ENCODE measurements at regions not wholly inside any gene's neighbourhood (a gene's known extent, or its start where the extent isn't known, plus 50 kb on each side); places are given as distances from the start of the nearest gene placed in this dataset.

DNA sequence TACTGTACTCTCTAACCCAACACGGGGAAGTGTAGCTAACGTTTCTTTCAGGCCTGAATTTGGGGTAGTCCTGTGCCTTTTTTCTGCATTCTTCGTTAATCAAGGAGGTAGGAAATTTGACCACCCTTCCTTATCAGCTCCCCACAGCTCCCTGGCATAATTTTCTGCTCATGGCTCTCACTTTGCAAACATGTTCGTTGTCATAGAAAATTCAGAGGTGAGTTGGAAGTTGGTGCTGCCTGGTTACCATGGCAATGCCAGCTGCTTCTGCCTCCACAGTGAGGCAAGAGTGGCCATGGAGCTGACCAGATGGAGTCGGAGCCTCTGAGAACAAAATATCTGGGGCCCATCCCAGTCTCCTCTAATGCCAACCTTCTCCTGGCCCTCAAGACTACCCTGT lies 116.6 kb upstream of the BOD1 start:
- TF ChIP-seq CTCF (IDR thresholded peaks at IDR 0.05) (no peak), ZFX (IDR thresholded peaks at IDR 0.05; ENCODE audit: borderline replicate concordance) (no peak)
